HG03342 (cell line): ENCODE measurements at regions not wholly inside any gene's neighbourhood (a gene's known extent, or its start where the extent isn't known, plus 50 kb on each side); places are given as distances from the start of the nearest gene placed in this dataset.
"Not testable (repeated sequence)": the region's sequence is repeated elsewhere in the genome, so short reads cannot be mapped to it uniquely, and the experiment has no call there.

ENCODE experiments used
- ATAC-seq: cut with Tn5 transposase; IDR thresholded peaks from one replicate; pipeline ENCODE4 v1.9.1; 2021; ENCODE audit warnings: mild to moderate bottlenecking, moderate library complexity; ENCODE audit not compliant: unreplicated experiment

GRCh38 chr1:117314951-117315350, 52.3 kb upstream of the MAN1A2 start:
- not testable (repeated sequence) for ATAC-seq

GRCh38 chr1:117313555-117313954, 53.7 kb upstream of the MAN1A2 start:
- ATAC-seq: no peak

DNA sequence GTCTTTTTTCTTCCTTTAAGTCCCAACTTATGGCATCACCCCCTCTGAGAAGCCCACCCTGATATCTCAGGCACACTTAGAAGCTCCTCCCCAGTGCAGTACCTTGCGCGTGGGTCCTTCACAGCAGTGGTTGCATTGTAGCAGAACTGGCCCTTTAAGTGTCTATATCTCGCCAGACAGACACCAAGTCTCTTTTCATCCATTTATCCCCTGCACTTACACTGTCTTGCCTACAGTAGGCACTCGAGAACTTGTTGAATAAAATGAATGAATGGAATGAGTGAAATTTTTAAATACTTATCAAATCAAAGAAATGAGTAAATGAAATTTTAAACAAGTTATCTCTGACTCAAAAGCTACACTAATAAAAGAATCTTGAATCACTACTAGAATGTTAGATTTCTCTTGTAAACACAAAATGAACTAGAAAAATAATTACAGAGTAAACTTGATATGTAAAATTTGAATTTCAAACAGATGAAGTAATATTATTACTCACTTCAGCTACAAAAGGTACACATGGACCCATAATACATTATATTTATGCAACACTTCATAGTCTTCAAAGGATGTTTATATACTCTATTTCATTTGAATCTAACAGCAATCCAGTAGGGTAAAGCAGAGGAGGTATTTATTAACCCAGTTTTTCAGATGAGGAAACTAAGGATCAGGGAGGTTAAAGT, 54.7 kb upstream of the MAN1A2 start:
- peak; percentile 57 for ATAC-seq

- no peak for ATAC-seq
Observed at GRCh38 chr1:117308311-117308916, 58.8 kb upstream of the MAN1A2 start.

DNA sequence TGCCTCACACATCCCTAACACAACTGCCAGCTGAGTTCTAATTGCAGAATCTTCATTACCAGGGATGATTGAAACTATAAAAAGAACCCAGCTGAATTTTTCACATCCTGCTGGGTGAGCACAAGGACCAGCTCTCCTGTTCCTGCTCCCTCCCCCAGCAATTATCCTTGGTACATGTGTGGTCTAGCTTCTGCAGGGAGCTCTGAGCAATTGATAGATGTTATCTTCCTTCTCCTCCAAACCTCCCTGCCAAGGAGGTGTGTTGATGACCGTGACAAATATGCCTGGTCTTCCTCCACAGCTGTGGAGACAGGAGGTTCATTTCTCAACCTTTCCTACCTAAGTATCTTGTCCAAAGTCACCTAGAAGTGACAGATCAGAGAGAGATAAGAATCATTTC, 65.3 kb upstream of the MAN1A2 start:
- no peak for ATAC-seq

- ATAC-seq: not testable (repeated sequence)
Observed at GRCh38 chr1:117300183-117300582, 67.1 kb upstream of the MAN1A2 start.

- no peak for ATAC-seq
Observed at GRCh38 chr1:117295001-117295400, 72.2 kb upstream of the MAN1A2 start.

- no peak for ATAC-seq
Observed at GRCh38 chr1:117290890-117291289, 76.4 kb upstream of the MAN1A2 start.

DNA sequence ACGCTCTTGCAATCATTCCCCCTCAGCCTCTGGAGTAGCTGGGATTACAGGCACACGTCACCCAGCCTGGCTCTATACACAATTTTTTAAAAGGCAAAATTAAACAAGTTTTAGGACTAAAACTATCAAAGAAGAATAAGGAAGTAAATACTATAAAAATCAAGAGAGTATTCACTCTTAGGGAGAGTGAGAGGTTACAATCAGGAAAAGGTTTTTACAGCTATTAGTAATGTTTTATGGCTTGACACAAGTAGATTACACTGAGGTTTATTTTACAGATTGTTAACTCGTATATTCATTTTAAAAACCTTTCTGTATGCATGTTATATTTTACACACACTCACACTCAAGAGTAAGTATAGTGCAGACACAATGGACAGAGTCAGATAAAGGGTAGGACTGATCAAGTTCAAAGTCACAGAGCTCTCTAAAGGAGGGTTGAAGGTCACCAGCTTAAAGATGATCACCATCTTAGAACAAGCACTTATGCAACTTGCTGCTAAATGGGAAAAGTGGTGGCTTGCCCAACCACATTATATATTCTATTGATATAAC, 77.9 kb upstream of the MAN1A2 start:
- no peak for ATAC-seq

DNA sequence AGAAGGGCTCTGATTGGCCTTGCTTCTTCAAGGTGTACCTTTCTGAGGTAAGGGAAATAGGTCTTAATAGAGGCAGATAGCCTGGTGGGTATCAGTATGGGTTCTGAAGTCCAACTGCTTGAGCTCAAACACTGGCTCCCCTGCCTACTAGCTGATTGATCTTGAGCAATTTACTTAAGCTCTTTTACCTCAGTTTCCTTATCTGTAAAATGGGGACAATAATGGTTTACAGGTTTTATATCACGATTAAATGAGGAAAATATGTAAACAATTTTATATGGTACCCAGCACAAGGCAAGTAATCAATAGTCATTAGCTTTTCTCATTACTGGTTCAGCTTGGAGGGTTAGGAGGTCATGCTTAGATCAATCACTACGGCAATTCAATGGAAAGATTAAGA, 75.8 kb upstream of the VTCN1 start:
- ATAC-seq: no peak

DNA sequence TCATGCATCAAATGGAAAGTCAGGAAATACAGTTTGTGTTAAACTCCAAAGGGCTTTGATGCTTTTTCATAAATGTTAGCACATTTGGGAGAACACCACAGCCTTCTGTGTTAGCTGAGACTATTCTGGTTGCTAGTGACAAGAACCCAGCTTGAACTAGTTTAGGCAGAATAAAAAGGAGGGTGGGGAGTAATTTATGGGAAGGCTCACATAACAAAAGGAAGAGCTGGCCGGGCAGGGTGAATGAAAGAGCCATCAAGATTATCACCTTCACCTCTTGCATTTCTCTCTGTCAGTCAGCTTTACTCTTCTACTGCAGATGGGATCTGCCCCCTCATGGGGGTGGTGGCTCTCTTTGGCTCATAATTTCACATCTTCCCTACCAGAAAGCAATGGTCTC, 75.4 kb upstream of the VTCN1 start:
- no peak for ATAC-seq

DNA sequence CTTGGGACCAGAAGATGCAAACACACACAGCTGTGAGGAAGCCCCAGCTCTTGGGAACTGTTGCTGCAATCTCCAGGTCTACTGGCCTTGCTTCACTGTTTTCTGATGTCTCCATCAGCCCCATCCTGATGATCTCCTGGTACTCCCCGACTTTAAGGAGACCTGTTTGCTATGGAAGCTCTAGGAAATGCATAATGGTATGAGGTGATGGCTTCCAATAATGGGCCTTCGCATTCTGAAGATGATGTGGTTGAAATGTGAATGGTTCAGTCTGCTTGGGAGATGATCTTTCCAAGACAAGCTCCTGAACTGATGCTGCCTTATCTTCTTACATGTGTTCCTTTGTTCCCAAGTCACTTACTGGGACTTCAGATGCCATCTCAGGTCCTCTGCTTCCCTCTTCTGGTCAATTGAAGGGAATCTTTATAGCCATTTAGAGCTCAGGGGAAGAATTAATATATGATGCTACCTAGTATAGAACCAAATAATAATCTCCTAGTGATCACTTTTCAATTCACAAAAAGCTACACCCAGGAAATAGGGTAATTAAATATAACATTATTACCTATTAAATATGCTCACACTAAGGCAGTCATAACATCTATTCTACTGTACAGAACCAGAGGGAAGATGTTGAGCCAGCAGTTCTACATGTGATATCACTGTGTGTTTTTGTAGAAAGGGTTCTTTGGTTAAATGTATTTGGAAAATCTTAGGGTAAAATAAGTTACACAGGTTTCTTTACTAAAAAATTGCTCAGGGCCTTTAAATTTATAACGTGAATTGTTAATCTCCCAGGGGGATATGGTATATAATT, 73.9 kb upstream of the VTCN1 start:
- ATAC-seq: no peak

DNA sequence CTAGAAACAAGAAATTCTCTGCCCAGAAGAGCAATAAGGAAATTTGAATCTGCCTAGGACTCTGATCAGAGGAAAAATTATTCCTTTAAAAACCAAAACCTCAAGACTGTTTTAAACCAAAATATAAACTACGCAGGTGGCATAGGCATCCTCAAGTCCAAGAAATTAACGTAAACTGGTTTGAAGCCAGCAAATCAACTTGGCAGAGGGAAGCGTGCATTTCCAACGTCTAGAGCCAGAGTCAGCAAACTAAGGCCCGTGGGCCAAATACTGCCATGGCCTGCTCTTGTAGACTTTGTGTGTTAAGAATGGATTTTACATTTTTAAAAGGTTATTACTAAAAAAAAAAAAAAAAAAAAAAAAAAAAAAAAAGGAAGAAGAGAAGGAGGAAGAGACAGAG, 67.8 kb upstream of the VTCN1 start:
- no peak for ATAC-seq

DNA sequence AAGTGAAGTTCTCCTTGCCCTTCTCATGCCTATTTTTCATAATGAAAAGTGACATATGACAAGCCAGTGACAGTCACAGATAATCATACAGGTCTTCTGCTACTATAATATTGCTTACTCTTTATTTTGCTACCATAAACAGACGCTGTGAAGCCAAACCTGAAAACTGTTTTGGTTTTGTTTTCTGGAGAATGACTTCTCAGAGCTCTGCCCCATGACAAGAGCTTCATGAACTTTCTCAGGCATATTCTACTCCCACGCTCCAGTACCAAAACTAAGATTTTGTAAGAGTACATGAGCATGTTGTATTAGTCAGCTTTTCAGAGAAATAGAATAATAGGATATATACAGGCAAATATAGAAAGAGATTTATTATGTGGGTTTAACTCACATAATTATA, 64.3 kb upstream of the VTCN1 start:
- no peak for ATAC-seq

DNA sequence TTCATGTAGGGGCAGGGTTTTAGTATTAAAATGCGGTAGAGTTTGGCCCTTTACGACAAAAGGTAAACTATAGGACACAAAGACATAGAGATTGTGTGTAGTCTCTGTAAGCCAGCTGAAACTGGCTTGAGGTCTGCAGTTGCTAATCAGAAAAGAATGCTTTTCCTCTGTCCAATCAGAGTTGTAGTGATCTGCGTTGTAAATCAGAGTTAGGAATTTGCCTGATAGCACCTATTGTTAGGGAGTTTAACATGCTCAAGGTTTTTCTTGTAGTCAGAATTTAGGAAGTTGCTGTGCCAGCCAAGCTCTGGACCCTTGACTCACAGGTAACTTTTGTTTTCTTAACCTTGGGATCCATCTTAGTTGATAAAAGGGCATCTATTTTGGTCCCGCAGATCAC, 61.2 kb upstream of the VTCN1 start:
- no peak for ATAC-seq

DNA sequence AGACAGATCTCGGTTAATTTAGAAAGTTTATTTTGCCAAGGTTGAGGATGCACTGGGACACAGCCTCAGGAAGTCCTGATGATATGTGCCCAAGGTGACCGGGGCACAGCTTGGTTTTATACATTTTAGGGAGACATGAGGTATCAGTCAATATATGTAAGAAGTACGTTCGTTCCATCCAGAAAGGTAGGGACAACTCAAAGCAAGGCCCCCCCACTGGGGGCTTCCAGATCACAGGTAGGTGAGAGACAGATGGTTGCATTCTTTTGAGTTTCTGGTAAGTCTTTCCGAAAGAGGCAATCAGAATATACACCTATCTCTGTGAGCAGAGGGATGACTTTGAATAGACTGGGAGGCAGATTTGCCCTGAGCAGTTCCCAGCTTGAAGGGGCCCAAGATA, 60.4 kb upstream of the VTCN1 start:
- ATAC-seq: no peak

DNA sequence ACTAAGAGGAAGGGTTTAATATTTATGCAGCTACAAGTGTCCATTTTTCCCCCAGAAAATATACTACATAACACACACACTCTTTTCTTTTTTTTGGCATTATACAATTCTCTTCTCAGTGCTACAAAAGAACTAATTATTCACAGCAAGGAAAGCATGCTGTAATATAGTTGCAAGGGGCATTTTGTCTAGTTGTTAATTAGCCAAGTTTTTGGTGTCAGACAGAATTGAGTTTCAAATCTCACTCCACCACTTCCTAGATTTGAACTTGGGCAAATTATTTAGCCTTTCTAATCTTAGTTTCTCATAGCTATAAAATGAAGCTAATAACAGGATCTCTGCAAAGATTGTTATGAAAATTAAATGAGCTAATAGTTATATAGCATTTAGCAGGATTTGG, 60.0 kb upstream of the VTCN1 start:
- ATAC-seq: no peak

DNA sequence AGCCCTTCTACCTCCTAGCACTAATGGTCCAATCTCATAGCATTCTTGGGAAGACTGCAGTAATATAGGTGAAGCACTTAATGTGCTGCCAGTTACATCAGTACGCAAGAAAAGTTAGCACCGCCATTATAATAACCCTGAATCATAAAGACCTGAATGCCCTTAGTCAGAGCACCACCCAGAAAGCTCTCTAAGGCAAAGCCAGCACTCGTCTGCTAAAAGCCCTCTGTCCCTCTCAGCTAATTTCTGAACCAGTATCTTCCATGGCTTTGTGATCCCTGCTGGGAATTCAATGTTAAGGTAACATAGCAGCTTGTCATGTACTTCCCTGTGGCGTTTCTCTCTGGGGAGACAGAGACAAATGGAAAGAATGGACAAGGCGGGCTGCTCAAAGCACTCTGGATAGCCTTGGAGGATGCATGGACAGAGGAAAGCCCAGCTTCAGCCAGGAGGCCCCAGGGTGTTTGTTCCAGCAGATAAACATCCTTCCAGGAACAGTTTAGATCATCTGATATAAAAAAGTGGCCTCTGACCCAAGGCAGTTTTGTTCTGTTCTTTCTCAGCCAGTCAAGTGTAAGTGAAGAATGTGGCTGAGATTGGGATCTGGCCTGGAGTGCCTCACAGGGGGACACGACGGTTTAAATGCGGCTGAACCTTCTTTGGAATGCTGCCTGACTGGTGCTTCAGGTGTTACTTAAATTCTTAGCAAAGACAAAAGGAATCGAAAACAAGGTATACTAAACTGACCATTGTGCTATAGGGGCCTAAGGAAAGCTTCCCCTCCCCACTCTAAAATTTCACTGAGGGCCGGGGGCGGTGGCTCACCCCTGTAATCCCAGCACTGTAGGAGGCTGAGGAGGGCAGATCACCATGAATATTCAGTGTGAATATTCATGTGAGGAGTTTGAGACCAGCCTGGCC, 58.1 kb upstream of the VTCN1 start:
- no peak for ATAC-seq

GRCh38 chr1:117267232-117267774, 56.6 kb upstream of the VTCN1 start:
- no peak for ATAC-seq

GRCh38 chr1:117262976-117263375, 52.2 kb upstream of the VTCN1 start:
- no peak for ATAC-seq

GRCh38 chr1:117261424-117261785, 50.7 kb upstream of the VTCN1 start:
- no peak for ATAC-seq
